NCI-H2081 treated with DMSO at 0.1 percent for 48 hours (cell line): ENCODE measurements at regions not wholly inside any gene's neighbourhood (a gene's known extent, or its start where the extent isn't known, plus 50 kb on each side); places are given as distances from the start of the nearest gene placed in this dataset.
"Not testable (repeated sequence)": the region's sequence is repeated elsewhere in the genome, so short reads cannot be mapped to it uniquely, and the experiment has no call there.

ENCODE experiments used
- DNase-seq: peaks from one replicate; lab custom pipeline; 2025; lab: John Stamatoyannopoulos, UW

DNA sequence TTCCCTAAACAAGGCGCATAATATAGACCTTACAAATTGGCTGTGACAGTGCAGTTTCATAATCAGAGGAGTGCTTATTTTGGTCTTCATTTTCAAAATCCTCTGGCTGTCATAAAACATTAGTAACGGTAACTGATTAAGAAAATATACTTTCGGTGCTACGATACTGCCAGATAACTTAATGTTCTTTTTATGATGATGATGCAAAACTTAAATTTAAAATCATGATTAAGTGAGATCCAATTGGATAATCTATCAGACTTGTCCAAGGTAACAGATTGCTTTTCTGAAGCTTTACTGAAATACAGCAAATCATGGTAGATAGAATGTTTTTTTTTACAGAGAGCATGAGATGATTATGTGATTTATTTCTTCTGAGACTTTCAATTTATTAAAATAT, 364.2 kb upstream of the CNTN3 start:
- DNase-seq = no peak

DNA sequence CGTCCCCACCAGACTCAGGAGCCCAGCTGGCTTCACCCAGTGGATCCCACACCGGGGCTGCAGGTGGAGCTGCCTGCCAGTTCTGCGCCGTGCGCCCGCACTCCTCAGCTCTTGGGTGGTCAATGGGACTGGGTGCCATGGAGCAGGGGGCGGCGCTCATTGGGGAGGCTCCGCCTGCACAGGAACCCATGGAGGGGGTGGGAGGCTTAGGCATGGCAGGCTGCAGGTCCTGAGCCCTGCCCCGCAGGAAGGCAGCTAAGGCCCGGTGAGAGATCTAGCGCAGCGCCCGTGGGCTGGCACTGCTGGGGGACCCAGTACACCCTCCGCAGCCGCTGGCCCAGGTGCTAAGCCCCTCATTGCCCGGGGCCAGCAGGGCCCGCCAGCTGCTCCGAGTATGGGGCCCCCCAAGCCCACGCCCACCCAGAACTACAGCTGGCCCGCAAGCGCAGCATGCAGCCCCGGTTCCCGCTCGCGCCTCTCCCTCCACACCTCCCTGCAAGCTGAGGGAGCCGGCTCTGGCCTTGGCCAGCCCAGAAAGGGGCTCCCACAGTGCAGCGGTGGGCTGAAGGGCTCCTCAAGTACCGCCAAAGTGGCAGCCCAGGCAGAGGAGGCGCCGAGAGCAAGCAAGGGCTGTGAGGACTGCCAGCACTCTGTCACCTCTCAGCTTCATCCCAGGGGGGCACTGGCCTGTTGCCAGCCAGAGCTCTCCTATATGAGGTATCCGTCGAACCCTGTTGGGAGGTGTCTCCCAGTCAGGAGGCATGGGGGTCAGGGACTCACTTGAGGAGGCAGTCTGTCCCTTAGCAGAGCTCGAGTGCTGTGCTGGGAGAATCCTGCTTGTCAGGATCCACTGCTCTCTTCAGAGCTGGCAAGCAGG, 370.8 kb upstream of the CNTN3 start:
- DNase-seq = not testable (repeated sequence)

DNA sequence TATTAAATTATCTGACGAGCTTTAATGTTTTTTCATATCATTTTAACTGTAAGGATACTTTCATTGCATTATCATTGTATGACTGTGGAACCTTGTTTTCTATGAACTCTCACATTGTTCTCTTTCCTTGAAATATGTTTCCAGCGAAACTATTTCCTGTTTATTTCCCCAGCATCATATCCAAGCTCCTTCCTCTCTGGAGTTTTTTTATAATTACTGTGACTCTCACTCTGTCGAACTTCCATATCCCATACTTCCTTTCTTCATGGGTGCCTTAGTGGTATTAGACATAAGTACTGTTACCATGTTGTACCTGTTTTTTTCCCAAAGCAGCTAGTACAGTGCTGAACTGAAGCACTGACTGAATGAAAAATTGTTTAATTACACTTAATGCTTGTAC, 373.6 kb upstream of the CNTN3 start:
- DNase-seq = no peak

DNA sequence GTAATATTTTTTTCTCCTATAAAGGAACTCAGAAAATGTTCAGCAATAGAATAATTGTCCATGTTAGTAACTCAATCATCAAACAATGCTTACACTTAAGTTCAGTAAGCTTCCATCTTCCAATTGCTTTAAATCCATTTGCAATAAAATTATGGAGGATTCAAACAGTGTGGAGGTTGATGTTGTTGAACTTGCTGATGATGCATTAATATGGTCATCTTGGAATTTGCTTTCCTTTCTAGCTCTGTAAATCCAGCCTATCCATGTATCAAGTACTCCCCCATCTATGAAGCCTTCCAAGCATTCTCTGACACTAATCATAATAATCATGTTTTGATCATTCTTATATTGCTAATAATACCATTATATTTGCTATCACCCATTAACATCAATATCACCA, 378.4 kb upstream of the CNTN3 start:
- no peak for DNase-seq

DNA sequence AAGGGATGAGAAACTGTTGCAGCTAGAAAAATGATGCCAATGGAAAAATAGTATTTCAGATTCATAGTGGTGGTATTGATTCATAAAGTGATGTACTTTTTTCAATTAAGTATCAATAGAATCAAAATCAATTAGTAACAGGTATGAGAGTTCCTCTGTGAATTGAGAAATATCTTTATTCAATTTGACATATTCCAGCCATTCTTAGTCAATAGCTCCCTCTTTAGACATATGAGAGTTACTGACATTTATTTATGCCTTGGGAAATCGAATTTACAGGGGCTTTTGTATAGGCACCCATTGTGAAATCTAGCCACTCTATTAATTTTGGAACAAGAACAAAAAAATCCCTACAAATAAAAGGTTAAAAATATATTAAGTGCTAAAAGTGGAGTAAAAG, 386.9 kb upstream of the CNTN3 start:
- no peak for DNase-seq

DNA sequence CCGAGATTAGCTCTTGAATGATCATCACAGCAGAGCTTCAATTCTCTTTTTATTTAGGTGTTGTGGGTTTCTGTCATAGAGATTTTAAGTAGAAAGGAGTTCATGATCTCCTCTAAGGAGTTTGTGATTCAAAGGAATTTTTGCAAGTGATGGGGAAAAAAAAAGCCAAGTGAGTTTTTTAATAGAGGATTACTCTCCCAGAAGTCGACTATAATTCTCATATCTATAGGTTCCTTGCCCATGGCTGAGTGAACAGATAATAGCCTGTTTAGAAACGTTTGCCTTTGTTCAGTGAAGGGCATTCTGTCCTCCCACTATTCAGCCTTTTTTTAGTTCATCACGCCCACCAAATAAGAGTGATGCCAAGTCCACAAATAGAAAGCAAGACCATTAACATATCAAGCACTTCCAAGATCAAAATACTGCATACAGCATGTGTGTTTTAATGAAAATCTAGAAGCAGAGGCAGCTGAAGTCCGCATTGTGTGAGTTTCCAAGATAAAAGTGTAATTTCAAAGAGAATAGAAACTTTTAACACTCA, 398.4 kb upstream of the CNTN3 start:
- DNase-seq = no peak

DNA sequence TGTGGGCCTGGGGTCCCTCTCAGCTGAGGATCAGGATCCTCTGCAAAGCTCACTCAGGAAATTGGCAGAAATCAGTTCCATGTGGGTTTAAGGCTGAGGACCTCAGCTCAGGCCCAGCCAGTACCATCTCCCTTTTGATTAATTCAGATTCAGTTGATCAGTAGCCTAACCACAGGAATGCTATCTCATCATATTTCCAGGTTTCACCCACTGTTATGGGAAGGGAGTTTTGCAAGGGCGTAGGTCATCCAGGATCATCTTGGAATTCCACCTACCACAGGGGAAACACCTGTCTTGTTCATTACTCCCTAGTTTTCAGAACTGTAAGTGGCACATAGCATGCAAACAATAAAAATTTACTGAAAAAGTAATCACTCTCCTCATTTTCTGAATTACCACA, 399.5 kb upstream of the CNTN3 start:
- no peak for DNase-seq

DNA sequence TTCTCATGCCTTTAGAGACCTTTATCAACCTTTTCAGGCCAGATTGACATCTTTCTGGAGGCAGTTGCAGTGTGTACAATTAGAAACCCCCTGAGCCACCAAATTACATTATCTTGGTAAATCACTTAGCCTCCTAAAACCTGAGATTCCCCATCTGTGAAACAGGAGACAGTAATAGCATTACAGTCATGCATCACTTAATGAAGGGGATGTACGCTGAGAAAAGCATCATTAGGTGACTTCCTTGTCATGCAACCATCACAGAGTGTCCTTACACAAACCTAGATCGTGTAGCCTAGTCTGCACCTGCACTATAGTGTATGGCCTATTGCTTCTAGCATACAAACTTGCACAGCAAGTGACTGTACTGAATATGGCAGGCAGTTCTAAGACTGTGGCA, 400.8 kb upstream of the CNTN3 start:
- DNase-seq = no peak

DNA sequence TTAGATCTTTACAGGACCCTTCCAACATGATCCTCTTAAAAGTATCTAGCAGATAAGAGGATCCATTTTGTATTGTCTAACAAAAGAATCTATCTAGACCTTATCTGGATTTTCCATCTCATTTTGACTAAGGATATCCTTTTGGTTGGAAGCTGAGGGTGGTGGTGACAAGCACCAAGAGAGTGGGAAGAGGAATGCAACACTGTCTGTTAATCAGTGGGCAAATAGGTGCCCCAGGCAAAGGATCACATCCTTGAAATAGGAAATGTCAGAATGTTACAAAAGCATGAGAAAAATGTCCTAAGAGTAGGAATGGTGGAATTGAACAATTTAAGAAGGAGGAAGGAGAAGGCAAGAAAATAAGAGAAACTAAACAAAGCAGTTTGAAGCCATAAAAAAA, 420.7 kb upstream of the CNTN3 start:
- no peak for DNase-seq

DNA sequence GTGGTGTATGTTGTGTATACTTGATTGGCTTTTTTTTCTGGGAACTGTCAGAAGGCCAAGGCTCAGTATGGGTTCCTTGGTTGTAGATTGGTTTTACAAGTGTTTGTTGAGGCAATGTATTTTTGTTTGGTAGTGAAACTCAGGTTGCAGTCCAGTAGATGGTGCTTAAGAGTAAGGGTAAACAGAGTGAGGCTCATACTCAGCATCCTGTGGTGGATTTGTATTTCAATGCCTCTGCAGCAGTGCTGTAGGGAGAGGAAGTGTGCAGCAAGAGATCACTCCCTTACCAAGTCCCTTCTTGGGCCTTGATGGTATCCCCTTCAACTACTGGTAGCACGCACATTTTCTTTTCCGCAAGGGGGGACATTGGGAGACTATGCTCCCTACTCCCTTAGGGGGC, 428.5 kb upstream of the CNTN3 start:
- no peak for DNase-seq

DNA sequence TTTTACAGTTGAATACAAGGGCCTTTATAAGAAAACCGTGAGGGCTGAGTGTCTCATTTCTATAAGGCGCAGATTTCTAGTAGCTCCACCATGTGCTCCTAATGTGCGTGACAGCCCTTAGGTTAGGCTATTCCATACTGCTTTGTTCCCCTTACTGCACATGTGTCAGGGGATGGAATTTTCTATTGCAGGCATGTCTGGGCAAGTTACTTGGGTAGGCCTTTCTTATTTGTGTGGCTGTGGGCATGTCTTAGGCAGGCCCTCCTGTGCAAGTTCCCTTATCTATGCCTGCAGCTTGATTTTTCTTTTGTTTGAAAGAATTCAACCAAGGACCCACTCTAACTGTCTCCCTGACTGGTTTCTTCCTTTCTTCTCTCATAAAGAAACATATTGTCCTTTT, 434.2 kb upstream of the CNTN3 start:
- DNase-seq = no peak

DNA sequence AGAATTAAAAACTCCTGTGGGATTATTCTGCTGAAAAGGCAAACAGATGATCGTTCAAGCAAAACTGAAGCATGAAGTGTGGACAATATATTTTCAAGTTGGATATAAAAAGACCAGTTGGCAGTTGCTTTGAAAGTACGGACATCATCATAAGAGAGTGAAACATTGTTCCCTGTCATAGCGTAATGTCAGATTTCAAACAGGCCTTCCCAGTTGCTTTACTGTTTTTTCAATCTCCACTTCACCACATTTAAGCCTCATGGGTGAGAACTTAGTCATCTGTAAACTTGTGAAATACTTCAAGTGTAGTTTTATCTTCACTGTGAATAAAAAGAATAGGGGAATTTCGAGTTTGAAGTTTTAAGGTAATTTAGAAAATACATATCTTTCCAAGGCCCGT, 435.1 kb upstream of the CNTN3 start:
- no peak for DNase-seq

DNA sequence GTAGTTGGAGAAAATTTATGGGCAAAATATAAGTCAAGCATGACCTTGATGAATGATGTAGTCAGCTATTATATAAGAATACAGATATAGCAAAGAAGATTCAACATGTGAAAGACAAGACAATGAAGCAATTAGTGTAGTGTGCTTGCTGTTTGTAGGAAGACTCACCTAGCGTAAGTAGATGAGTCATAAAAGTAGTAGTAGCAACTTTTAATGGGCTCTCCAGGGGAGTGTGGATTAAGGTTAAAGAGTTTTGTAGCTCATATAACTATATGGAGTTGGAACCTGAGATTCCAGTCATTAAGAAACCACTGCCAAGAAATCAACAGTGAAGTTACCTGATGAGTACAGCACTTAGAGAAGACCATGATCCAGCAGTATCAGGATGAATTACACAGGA, 444.7 kb upstream of the CNTN3 start:
- no peak for DNase-seq

DNA sequence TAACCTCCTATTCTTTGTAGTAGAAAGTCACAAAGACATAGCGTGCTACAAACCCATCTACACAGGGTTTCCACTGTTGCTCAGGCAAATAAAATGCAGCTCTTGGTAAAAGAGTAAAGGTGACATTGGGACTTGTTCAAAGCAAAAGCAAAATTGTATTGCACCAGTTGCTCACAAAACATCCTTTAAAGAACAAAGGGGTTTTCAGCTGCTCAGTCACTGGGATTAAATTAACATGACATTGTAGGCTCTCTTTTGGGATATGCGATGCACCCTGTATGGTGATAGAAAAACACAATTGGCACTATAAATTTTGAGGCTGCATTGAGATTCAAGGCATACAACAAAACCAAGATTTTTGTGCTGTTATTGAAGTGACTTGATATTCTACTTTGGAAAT, 447.3 kb upstream of the CNTN3 start:
- DNase-seq = no peak

DNA sequence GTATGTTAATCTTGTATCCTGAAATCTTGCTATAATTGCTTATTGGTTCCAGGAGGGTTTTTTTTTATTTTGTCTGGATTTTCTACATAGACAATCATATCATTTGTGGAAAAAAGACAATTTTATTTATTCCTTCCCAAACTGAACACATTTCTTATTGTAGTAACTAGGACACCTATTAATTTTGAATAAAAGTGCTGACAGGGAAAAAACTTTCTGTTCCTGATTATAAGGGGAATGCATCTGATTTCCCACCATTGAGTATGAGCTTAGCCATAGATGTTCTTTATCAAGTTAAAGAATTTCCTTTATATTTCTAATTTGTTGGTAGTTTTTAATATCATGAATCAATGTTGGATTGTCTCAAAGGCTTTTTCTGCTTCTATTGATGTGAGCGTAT, 460.7 kb upstream of the CNTN3 start:
- no peak for DNase-seq

DNA sequence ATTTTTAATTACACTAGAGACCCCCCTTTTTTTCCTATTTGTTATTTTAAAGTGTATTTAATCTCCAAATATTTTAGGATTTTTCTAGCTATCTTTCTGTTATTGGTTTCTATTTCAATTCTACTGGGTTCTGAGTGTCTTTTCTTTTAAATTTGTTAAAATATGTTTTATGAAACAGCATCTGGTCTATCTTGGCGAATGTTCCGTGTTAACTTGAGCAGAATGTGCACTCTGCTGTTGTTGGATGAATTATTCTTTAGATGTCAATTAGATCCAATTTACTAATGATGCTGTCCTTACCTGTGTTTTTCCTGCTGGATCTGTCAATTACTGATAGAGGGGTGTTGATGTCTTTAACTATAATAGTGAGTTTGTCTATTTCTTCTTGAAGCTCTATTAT, 462.0 kb upstream of the CNTN3 start:
- DNase-seq = no peak

DNA sequence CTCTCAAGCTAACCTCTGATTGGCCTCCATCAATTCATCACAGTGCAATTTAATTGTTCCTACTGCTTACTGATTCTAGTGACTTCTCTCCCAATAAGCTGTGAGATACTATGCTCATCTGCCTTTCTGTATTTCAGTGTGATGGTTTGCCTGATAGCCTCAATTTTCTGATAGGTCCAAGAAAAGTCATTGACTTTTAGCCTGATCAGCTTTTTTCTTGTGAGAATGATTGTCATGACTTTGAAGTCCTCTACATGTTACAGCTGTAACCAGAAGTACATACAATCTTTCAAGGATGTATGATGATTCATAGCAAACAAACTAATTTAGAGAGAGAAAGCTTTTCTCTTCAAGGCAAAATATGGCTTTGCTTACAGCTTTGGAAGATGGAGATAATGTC, 463.8 kb upstream of the CNTN3 start:
- DNase-seq = no peak

DNA sequence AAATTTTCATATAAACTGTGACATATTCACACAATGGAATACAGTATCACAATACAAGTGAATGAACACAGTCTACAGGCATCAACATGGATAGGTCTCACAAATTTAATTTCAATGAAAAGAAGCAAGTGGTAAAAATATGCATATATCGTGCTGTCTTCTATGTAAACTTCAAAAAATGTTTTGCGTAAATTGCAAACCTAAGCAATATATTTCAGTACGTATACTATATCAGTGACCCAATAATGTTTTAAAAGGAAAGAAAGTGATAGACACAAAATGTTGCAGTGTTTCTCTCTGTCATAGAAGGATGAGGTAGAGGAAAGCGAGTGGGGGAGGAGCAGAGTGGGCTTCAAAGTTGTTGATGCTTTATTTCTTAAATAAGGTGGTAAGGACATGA, 468.4 kb upstream of the CNTN3 start:
- no peak for DNase-seq

DNA sequence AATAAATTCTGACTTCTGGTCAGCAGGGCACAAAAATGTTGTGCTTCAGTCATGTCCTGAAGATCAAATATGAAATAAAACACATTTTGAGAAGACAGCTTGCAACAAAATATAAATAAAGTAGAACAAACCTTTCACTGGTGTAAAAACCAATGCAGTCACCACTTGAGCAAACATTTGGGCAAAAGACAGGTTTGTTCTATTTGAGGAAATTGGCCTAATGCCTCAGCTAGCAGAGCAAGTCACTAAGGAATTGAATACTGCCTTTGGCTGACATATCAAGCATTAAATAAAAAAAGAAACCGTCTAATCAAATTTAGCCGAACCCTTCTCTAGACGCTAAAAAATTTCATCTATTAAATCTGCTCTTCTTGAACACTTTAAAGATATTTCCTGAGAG, 475.4 kb upstream of the CNTN3 start:
- DNase-seq = no peak

DNA sequence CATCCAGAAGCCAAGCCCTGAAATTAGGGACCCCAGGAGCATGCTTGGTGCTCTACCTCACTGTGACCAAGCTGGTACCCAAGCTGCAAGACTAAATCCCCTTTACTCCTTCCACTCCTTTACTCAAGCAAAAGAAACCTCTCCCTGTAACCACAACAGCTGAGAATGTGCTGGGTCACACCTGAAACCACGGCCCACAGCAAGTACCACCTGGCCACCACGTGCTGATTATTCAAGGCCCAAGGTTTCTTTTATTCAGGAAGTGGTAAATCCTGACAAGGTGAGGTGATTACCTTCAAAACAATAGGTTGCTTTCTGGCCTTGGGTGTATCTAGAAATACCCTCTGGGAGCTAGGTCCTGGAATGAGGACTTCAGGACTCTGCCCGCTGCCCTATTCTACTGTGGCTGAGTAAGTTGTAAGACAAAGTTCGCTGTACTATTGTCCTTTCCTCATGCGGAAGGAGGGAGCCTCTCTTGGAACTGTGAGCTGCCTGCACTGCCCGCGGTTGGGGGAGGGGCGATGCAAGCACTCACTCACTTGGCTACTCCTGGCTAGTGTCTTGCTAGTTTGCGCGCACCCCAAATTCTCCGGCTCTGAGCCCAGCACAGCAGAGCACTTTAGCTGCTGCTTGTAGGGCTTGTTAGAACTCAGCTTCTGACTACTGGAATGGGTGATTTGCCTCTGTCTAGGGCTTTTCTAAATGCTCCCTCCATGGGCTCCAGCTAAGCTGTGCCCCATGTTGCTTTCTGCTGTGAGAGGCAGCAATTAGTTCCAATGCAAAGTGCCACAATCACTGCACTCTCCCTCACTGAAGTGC, 487.1 kb upstream of the CNTN3 start:
- no peak for DNase-seq

DNA sequence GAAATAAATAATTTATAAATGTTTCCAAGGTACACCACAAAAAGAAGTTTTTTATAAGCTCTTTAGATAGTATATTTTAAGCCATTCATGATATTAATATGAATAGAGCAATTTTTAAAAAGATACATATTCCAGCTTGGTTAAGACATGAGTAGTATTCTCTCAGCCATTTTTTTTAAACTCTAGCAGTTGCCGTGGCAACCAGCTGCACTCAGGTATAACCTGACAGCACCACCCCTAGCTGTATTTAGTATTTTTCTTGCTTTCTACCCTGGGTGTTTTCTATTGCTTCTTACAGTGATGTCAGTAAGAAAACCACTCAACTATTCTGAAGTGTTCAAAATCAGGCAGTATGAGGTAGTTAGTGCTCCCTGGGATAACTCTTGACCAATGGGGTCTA, 496.3 kb upstream of the CNTN3 start:
- DNase-seq = no peak

DNA sequence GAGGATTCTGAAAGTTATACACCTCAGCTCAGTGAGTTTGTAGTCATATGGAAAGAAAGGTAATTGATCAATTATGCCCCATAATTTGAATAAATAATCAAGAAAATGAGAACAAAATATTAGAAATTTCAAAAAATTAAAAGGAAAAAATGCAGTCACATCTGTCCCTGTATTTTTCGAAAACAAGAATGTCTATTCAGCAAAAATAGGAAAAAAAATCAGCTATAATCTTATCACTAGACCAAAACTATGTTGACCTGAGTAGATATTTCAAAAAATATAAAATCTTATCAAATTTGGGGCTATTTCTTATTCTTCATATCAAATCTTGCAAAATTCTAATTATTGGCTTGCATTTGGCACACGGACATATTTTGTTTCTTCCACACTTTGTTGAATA, 501.2 kb upstream of the CNTN3 start:
- no peak for DNase-seq

DNA sequence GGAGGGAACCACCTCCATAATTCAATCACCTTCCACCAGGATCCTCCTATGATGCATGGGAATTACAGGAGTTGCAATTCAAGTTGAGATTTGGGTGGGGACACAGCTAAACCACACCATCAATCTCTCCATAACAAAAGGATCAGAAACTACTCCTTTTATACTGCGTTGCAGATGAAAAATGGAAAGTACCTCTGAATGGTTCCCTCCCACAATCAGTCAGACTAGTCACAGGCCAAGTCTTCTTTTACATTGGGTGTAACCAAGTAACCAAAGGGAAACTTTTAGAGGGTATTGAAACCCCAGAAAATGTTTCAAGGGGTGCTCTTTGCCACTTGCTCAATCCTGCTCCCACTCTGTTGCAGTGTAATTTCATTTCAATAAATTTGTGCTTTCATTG, 504.3 kb upstream of the CNTN3 start:
- no peak for DNase-seq
